NCI-H748 (cell line): ENCODE measurements at regions not wholly inside any gene's neighbourhood (a gene's known extent, or its start where the extent isn't known, plus 50 kb on each side); places are given as distances from the start of the nearest gene placed in this dataset.
A peak's percentile ranks its signal among the peaks of the same experiment; 100 is the strongest.

Source experiments
- DNase-seq: peaks from one replicate; lab custom pipeline; 2025; ENCODE audit not compliant: unreplicated experiment; lab: John Stamatoyannopoulos, UW

DNA sequence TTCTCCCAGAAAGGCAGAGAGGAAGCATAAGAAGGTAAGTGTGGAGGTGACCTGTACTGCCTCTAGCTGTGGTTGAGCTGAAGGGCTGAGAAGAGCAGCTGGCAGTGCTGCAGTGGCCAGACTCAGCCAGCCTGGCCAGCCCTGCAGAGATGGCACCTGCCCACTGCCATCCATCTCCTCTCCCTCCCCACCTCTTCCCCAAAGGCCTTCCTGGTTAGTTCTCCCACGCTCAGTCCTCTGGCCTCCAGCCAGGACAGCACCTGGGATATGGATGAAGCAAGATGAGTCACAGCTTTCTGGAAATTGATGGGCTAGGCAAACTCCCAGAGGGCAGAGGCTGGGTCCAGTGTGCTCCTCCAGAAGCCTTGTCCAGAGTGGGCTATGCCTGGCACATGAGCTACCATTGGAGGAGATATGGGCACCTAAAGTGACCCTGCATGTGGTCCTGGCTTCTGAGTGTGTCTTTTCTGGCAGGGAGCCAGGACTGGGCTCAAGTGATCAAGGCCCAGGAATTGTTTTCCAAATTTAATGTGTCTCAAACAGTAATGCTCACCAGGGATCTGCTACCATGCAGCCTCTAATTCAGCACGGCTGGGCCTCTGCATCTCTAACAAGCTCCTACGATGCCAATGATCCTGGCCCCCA, 81.0 kb upstream of the CACUL1 start:
- DNase-seq: peak; percentile 8

DNA sequence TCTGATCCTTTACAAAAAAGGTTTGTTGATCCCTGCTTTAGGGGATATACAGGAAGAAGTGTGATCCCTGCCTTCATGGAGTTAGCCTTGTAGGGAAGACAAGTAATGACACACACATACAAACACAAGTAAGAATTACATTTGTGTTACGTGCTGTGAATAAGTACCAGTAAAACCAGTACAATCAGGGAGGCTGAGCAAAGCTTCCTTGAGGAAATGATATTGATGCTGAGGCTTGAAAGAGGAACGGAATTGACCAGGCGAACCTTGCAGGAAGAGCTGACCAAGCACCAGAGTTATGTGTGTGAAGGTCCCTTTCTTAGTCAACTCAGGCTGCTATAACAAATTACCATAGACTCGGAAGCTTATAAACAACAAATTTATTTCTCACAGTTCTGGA, 83.6 kb upstream of the CACUL1 start:
- DNase-seq: no peak

DNA sequence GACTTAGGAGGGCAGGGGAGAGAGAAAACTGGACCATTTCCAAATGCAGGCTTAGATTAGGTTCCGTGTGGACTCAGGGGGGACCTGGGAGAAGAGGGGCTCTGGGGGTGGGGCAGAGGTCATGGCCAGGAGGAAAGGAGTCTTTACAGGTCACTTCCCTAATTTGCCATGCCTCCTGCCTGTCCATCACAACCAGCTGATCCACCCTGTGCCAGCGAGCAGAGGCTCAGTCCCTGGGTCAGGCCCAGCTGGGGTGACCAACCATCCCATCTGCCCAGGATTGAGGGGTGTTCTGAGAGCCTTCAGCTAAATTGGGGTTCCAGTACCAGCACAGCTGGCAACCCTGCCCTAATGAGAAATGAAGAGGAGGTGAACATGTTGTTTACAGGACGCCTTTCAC, 84.6 kb upstream of the CACUL1 start:
- DNase-seq: no peak

DNA sequence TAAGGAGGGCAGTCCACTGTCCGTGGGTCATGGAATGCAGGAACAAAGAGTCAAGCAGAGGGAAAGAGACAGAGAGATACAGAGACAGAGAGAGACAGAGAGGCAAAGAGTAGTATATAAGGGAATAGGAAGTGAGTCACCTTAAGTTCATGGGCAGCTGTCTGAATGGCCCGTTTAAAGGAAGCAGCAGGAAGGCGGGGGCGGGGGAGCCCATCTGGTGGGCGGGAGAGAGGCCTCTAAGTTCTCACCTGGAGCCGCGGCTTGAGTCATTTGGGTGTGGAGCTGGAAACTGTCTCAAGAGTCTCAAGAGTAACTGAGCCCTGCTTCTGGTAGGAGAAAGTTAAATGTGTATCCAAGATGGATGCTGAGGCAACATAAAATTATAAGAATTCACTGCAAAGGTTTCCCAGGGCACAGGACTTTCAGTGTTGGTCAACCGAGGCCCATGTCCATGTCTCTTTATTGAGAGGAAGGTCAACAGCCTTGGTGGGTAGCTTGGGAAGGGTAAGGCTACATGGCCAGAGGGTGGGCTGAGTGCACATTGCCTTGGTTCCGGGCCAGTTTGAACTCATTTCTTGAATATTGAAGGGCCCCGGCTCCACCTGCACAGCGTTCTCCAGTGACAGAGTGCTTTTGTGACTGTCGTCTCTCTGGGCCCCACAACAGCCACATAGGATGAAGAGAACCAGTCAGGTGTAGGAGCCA, 85.5 kb upstream of the CACUL1 start:
- DNase-seq: no peak

DNA sequence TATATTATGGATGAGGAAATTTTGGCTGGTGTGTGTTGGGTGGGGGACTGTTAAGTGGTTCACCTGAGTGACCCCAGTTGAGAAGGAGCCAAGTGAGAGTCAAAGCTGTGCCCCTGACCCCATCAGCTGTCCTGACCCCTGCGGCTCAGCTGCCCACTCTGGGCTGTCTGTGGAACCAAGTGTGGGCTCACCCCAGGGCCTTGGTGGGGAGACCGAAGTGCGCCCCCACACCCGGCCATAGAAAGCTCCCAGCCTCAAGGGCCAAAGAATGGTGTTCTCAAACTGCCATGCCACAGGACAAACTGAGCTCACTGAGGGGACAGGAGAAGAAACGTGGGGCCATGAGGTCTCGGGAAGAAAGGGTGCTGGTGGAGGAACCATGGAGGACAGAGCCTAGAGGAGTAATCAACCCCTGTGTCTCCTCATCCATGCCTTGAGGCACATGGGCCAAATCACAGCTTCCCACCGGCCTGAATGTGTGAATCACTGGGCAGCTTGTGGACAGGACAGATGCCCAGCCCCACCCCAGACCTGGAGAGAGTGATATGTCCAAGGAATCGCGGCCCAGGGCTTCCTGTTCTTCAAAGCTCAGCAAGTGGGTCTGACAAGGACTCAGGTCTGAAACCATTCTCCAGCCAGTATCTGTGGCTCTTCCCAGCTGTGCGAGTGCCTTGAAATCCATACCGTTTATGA, 86.2 kb upstream of the CACUL1 start:
- DNase-seq: no peak

DNA sequence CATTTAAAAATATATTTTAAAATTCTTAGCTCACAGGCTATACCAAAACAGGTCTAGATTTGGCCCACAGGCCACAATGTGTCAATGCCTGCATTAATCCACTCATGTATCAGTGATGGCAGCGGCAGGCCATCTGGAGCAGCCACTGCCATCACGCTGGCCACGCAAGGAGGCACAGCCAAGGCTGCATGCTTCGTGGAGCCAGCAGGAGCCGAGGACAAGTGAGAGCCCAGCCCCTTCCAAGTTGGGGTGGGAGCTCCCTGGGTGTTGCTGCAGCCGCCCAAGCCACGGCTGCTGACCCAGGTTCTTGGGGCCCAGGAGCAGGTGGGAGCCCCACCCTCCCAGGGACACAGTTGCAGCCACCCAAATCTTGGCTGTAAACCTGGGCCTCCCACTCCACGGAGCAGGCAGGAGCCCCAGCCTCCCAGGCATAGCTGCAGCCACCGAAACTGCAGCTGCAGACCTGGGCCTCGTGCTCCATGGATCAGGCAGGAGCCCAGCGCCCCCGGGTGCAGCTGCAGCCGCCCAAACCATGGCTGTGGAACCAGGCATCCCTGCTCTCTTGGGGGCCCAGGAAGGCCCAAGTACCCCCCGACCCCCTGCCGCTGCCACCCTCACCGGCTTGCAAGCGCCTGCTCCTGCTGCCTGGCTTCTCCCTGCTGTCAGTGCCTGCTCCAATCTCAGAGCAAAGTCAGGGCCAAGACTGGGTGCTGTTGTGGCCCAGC, 87.3 kb upstream of the CACUL1 start:
- no peak for DNase-seq

DNA sequence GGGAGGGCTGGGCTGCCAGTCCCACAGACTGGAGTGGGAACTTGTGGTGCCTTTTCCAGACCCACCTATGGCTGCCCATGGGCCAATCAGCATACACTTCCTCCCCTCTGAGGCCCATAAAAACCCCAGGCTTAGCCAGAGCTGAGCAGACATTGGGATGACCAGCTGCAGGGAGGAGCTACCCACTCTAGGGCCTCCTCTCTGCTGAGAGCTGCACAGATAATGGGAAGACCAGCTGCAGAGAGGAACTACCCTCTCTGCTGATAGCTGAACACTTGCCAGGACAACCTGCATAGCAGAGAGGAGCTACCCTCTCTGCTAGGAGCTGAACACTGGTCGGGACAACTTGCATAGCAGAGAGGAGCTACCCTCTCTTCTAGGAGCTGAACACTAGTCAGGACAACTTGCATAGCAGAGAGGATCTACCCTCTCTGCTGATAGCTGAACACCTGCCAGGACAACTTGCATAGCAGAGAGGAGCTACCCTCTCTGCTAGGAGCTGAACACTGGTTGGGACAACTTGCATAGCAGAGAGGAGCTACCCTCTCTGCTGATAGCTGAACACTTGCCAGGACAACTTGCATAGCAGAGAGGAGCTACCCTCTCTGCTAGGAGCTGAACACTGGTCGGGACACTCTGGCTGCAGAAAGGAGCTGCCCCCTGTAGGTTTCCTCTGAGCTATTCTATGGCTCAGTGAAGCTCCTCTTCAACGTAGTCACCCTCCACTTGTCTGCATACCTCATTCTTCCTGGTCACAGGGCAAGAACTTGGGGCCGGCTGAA, 88.3 kb upstream of the CACUL1 start:
- DNase-seq: no peak

DNA sequence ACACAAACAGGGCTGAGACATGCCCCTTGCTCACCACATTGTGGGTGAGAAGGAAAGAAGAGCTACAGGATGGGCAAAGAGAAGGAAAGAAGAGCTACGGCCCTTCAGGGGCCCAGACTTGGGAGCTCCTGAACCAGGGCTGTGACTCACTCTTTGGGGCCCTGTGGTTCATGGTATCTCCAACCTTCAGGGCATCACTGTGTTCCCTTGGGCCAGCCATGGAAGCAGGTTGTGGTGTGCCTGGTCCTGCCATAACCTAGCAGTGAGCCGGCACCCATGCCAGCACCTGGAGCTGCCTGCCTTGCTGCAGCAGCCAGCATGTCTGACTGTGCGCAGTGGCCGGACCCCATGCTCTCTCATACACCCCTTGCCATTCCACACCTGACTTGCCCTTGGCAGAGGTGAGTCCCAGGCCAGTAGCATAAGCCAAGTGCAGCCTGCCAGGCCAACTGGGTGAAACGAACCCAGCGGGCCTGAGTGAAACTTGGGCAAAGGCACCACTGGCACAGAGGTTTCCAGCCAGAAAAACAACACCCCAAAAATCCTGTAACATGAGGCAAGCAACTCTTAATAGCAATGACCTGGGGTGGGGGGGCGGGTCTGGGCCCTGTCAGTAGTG, 89.0 kb upstream of the CACUL1 start:
- no peak for DNase-seq

DNA sequence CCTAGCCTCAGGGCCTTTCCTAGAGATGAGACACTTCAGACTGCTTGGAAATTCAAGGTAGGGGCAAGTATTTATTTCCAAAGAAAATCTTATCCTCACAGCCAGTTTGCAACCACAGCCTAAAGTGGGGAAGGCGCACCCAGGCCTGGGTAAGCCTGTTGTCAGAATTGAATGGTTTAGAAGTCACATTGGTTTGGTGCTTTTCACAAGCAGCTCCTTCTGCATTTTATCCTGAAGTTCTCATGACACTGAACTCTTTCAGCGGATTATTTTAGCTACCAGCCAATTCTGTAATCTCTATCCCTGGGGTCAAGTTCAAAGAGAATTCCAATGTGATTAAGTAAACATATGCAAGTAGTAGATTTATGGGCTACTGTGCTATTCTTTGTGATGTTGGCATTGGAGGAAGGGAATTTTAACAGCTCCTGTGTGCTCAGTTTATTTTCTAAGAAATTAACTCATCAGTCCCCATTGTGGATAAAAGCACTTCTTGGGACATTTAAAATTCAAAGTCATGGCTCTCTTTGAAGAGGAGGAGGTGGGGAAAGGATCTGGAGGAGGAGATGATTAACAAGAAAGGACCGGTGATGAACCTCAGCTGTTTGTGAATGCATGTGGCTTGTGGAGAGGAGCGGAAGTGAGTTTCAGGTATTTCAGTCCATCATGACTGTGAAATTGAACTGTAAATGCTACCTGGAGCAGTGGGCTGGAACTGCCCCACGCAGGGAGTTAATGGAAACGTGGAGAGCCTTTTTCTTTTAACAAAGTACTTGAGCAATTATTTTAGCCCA, 90.2 kb upstream of the CACUL1 start:
- no peak for DNase-seq

DNA sequence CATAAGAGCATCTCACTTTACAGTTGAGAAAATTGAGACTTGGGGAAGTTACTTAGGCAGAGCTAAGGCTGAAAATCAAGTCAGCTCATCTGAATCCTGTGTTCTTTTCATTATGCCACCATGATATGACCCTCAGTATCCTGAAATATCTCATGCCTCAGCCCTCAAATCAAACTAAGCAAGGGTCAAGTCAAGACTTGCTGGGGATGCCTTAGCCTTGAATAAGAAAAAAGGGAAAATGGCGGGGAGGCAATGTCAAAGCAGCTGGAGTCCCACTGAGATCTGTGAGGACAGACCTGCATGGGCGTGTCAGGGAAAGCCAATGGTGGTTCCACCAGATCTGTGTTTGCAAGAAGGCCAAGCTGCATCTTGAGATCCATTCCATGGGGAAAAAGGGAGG, 91.0 kb upstream of the CACUL1 start:
- no peak for DNase-seq

DNA sequence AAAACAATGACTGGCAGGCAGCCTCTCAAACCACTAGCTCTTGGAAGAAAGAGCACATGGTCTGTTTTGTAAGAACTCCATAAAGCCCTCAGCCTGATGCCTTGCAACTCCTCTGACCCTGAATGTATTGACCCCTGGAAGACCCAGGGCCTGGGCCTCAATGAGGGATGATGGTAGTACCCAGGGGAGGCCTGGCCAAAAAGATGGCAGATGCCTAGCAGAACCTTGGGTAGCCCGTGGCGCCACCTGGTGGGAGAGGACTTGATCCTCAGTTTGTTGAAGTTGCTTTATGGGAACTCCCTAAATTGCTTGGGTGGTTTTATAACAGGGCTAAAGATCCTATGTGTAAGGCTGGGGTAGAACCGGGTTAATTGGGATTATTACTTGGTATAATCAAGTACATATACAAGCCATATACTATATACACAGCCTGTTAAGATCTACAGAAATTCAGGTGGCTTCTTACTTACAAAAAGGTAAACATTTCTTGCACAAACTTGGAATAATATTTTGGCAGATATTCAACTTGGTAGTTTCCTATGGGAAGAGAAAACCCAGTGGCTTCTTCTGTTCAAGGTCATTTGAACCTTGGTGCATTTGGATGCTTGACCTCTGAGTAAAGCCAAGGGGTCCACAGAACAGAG, 95.8 kb upstream of the CACUL1 start:
- peak; percentile 59 for DNase-seq

DNA sequence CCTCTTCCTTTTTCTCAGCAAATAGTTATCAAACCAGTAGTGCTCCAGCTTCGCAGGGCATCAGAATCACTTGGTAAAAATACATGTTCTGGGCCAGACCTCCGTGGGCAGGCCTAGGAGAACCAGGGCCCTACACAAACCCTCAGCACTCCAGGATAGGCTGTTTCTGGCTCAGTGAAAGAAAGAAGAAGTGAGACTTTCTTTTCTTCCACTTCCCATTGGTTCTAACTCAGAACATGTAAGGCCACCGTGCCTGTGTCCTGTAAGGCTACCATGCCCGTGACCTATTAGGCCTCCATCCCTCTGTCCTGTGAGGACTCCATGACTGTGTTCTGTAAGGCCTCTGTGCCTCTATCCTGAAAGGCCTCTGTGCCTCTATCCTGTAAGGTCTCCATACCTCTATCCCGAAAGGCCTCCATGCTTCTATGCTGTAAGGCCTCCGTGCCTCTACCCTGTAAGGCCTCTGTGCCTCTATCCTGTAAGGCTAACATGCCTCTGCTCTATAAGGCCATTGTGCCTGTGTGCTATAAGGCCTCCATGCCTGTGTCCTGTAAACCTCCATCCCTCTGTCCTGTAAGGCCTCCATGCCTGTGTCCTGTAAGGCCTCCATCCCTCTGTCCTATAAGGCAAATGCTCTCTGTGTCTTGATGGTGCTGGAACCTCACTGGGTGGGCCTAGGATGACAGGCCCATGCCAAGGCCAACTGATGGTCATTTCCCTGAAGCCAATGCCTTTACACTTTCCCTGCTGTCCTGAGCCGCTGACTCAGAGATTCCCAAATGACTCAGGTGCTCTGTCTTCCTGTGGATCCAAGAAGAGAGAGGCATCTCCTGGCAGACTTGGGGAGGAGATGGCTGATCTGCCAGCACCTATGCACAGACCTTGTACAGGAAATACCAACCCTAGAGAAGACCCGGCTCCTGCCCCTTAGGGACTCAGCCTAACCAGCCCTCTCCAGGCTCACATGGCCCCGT, 96.6 kb upstream of the CACUL1 start:
- DNase-seq: no peak

DNA sequence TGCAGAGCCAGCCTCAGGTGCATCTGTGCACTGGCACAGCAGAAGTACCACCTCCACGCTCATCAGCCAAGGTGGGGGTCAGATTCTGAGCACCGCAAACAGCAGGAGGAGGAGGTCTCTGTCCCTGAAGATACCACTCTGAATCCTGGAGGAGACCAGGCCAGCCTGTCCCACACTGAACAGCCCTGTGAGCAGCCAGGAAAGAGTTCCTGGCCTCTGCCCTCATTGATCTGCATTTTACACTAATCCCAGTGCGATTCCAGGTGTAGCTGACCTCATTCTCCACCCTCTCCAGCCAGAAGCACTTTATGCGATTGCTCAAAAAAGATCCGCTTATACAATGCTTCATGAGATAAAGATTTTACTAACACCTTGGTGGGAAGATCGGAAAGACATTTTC, 99.1 kb upstream of the CACUL1 start:
- no peak for DNase-seq

DNA sequence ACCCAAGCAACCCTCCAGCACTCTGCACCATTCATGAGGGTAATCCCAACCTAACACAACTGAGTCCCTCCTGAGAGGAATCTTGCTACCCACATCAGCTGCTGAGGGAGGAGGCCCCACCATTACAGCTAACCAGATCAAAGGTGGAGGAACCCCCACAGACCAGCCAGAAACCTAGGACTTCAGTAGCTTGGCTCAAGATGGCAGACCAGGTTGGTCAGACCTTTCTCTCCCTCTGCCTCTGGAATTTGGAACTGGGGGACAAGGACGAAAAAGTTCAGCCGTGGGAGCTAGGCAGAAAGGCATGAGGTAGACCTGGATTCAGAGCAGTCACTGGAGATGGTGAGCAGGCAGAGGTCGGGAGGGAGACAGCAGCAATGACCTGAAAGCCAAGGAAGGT, 101.3 kb upstream of the CACUL1 start:
- DNase-seq: no peak

DNA sequence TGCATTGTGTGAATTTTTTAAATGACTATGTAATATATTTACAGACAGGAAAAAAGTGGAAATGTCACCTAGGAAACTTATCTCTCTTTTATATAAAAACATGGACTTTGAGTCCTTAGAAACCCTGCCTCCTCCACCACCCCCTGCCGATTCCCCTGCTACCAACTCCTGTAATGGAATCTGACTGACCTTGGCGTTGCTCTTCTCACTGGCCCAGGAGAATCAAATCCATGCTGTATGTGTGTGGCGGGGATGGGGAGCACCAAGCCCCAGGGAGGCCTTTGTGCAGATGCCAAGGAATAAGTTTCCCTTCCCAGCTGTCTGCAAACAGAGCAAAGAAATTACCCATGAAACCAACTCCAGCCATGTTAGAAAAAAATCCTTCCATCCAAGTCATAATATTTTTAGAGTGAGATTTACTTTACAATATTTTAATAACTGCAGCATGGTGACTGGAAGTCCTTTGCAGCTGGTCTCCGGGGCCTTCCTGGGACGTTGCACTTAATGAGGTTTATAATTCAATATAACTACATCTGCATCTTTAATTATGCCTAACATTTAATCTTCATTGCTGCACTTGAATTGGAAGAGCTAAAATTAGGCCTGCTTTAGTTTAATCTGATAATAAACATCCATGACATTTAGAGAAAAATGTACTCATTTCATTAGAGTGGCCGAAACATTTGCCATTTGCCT, 111.4 kb upstream of the CACUL1 start:
- no peak for DNase-seq

DNA sequence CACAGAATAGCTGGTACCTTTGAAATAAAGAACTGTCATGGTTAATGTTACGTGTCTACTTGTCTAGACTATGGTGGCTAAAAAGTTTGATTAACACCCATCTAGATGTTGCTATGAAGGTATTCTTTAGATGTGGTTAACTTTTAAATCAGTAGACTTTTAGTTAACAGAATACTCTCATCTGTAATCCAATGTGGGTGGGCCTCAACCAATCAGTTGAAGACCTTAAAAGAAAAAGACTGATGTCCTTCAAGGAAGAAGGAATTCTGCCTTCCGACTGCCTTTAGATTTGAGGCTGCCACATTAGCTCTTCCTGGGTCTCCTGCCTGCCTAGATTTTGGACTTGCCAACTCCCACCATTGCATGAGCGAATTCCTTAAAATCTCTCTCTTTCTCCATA, 113.0 kb upstream of the CACUL1 start:
- DNase-seq: no peak

DNA sequence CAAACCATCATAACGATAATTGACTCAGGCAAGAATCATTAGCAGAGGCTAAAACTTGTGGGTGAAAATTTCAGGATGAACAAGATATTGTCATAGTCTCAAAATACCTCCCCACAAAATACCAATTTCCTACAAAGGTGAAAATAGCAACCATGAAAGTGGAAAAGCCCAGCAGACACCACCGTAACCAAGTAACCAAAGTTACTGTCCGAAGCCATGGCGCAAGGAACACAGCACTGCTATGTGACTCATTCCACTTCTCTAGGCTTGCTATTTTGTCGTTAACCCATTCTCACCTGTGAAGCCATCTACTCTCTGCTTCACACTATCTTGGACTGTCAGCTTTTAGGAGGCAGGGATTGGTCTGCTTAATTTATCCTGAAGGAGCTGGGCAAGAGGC, 113.8 kb upstream of the CACUL1 start:
- DNase-seq: no peak
